HCT116 (cell line): ENCODE measurements at regions not wholly inside any gene's neighbourhood (a gene's known extent, or its start where the extent isn't known, plus 50 kb on each side); places are given as distances from the start of the nearest gene placed in this dataset.

Experiments used
- ATAC-seq: fragments of 200-7000 bp; cut with Tn5 transposase; 2 replicates; pipeline ENCODE4 v1.9.1; 2020; ENCODE audit warnings: mild to moderate bottlenecking, moderate library complexity
- BruUV-seq: library from RNA; stranded (reverse); fragments of 400-500 nt; replicated peaks from 2 replicates; lab custom pipeline; 2021; lab: Mats Ljungman, UMichigan
- CTCF ChIA-PET: fragments of 300-600 bp; sonication (Branson Sonifier 250); formaldehyde crosslinking; loops from one replicate; lab custom pipeline; 2021; ENCODE audit warnings: antibody characterized with exemption; lab: Charles Lee
- POLR2A ChIA-PET: fragments of 300-600, 350-600 bp; sonication (Branson Sonifier 250); formaldehyde crosslinking; loops from one replicate; lab custom pipeline; 2021; ENCODE audit warnings: antibody characterized with exemption; lab: Charles Lee
- RAD21 ChIA-PET, 2 experiments: fragments of 300-600 bp; sonication (Branson Sonifier 250); formaldehyde crosslinking; loops; one replicate each; lab custom pipeline; 2023; ENCODE audit warnings: low total read pairs in 2 of 2; ENCODE audit not compliant: uncharacterized antibody in 2 of 2, unreplicated experiment in 2 of 2, low non-redundant PET in 1 of 2; lab: Charles Lee
- DNase-seq: peaks from one replicate; pipeline ENCODE4 v3.0.0-alpha.2; 2010; ENCODE audit warnings: low read depth, low spot score
- H2AFZ ChIP-seq: fragments of 200-600 bp; shearing (Covaris generic), sonication (generic); 2 replicates; pipeline ENCODE4 v1.6.1; 2017; ENCODE audit warnings: low read depth, mixed run types, mixed read lengths, antibody characterized with exemption, low read length; ENCODE audit not compliant: poor library complexity, severe bottlenecking
- H3K27ac ChIP-seq: 2 replicates; pipeline ENCODE4 v1.5.1; 2012; ENCODE audit warnings: low read depth, low read length
- H3K27me3 ChIP-seq: fragments of 200-600 bp; sonication (generic); 2 replicates; pipeline ENCODE4 v1.6.1; 2016; ENCODE audit warnings: mixed run types, low read length, mixed read lengths; ENCODE audit not compliant: insufficient read depth
- H3K36me3 ChIP-seq, 2 experiments: fragments of 200-500 bp in 1 of 2; fragments of 200-600 bp in 1 of 2; sonication (Bioruptor generic) in 1 of 2; sonication (generic) in 1 of 2; 2 replicates each; pipeline versions ENCODE4 v1.5.1 to v1.6.1; 2014 to 2016; ENCODE audit warnings: low read length in 2 of 2, inconsistent platforms in 1 of 2, mixed read lengths in 1 of 2, mixed run types in 1 of 2; ENCODE audit not compliant: insufficient read depth in 2 of 2, control insufficient read depth in 1 of 2
- H3K4me1 ChIP-seq, 2 experiments: fragments of 200-600 bp in 1 of 2; sonication (generic) in 1 of 2; 2 replicates each; pipeline versions ENCODE4 v1.5.1 to v1.6.1; 2012 to 2017; ENCODE audit warnings: low read length in 2 of 2, inconsistent platforms in 1 of 2, mild to moderate bottlenecking in 1 of 2, mixed read lengths in 1 of 2, mixed run types in 1 of 2, moderate library complexity in 1 of 2; ENCODE audit not compliant: insufficient read depth in 2 of 2, control insufficient read depth in 1 of 2
- H3K4me2 ChIP-seq: fragments of 200-600 bp; sonication (generic); 2 replicates; pipeline ENCODE4 v1.6.1; 2017; ENCODE audit warnings: mixed run types, low read length, mixed read lengths
- H3K4me3 ChIP-seq, 2 experiments: fragments of 200-600 bp in 1 of 2; sonication (generic) in 1 of 2; replicated peaks in 1 of 2; 2 replicates each; pipeline ENCODE4 v1.5.1; 2011 to 2016; ENCODE audit warnings: low read length in 2 of 2, control low read depth in 1 of 2, low read depth in 1 of 2, mild to moderate bottlenecking in 1 of 2, mixed read lengths in 1 of 2, mixed run types in 1 of 2
- H3K79me2 ChIP-seq: fragments of 200-600 bp; sonication (generic); 2 replicates; pipeline ENCODE4 v1.6.1; 2017; ENCODE audit warnings: mild to moderate bottlenecking, mixed run types, low read length, moderate library complexity, mixed read lengths; ENCODE audit not compliant: insufficient read depth
- H3K9ac ChIP-seq: fragments of 200-600 bp; sonication (generic); 2 replicates; pipeline ENCODE4 v1.6.1; 2016; ENCODE audit warnings: low read length, mixed read lengths
- H3K9me2 ChIP-seq: fragments of 200-600 bp; sonication (generic), shearing (Covaris generic); 2 replicates; pipeline ENCODE4 v1.6.1; 2017; ENCODE audit warnings: mixed run types, mild to moderate bottlenecking, moderate library complexity; ENCODE audit not compliant: insufficient read depth
- H3K9me3 ChIP-seq, 2 experiments: fragments of 200-500 bp in 1 of 2; fragments of 200-600 bp in 1 of 2; sonication (Bioruptor generic) in 1 of 2; sonication (generic) in 1 of 2; 2 replicates each; pipeline ENCODE4 v1.6.1; 2014 to 2017; ENCODE audit warnings: low read length in 2 of 2, mixed read lengths in 2 of 2, inconsistent platforms in 1 of 2, low read depth in 1 of 2, mild to moderate bottlenecking in 1 of 2, mixed run types in 1 of 2, moderate library complexity in 1 of 2; ENCODE audit not compliant: control insufficient read depth in 1 of 2, insufficient read depth in 1 of 2
- H4K20me1 ChIP-seq: fragments of 200-600 bp; sonication (generic), shearing (Covaris generic); 2 replicates; pipeline ENCODE4 v1.6.1; 2017; ENCODE audit warnings: mixed run types, mild to moderate bottlenecking, moderate library complexity; ENCODE audit not compliant: insufficient read depth
- CBX3 ChIP-seq: IDR thresholded peaks from 2 replicates; pipeline ENCODE4 v1.6.1; 2012; ENCODE audit warnings: low read depth
- CTCF ChIP-seq, 3 experiments: fragments of 200-600 bp in 1 of 3; sonication (generic) in 1 of 3; IDR thresholded peaks in 2 of 3; conservative IDR thresholded peaks in 1 of 3; 2 replicates each; pipeline ENCODE4 v1.5.1; 2012 to 2017; ENCODE audit warnings: low read depth in 2 of 3, low read length in 2 of 3, antibody characterized with exemption in 1 of 3, borderline replicate concordance in 1 of 3, control low read depth in 1 of 3, mild to moderate bottlenecking in 1 of 3, mixed read lengths in 1 of 3, mixed run types in 1 of 3, moderate library complexity in 1 of 3; ENCODE audit not compliant: insufficient read depth in 1 of 3
- ELF1 ChIP-seq: IDR thresholded peaks from 2 replicates; pipeline ENCODE4 v1.6.1; 2012; ENCODE audit warnings: low read depth, borderline replicate concordance
- EZH2 ChIP-seq: fragments of 200-600 bp; sonication (generic); IDR thresholded peaks from 2 replicates; pipeline ENCODE4 v1.6.1; 2017; ENCODE audit warnings: antibody characterized with exemption, mixed run types
- FOSL1 ChIP-seq: IDR thresholded peaks from 2 replicates; pipeline ENCODE4 v1.6.1; 2012; ENCODE audit warnings: low read depth
- RAD21 ChIP-seq: IDR thresholded peaks from 2 replicates; pipeline ENCODE4 v1.6.1; 2012; ENCODE audit warnings: low read depth, mild to moderate bottlenecking
- SIN3A ChIP-seq: IDR thresholded peaks from 2 replicates; pipeline ENCODE4 v1.6.1; 2012; ENCODE audit warnings: low read depth
- SRF ChIP-seq: IDR thresholded peaks from 2 replicates; pipeline ENCODE4 v1.6.1; 2012; ENCODE audit warnings: low read depth
- TCF7L2 ChIP-seq: IDR thresholded peaks from 2 replicates; pipeline ENCODE4 v1.7.0; 2011; ENCODE audit warnings: borderline replicate concordance, inconsistent platforms; ENCODE audit not compliant: insufficient read depth, insufficient read length; ENCODE audit errors: extremely low read depth
- YY1 ChIP-seq: IDR thresholded peaks from 2 replicates; pipeline ENCODE4 v1.6.1; 2011; ENCODE audit warnings: low read length, low read depth, moderate library complexity, mild to moderate bottlenecking; ENCODE audit not compliant: insufficient replicate concordance; ENCODE audit errors: extremely low read depth
- ZFX ChIP-seq: fragments of 450-650 bp; IDR thresholded peaks from 2 replicates; pipeline ENCODE4 v1.6.1; 2017
- intact Hi-C: fragments of 100-400 bp; cut with micrococcal nuclease; formaldehyde crosslinking; loops from 2 replicates; pipeline ENCODE4 v1.10.0; 2022
- TF ChIP-seq, protein P1 (sequence below): IDR thresholded peaks from 2 replicates; pipeline ENCODE4 v1.6.1; 2012; ENCODE audit warnings: low read depth

GRCh38 chr1:80221319-80221718 is 1214.8 kb upstream of the ADGRL4 start:
- Histone ChIP-seq H3K4me3 (no peak overlapping the region), H4K20me1 (no peaks in the 10 kb centered on the region), H3K79me2 (no peaks in the 10 kb centered on the region), H3K4me1 (no peaks in the 10 kb centered on the region), H3K36me3 (no peaks in the 10 kb centered on the region), H3K9ac (no peak overlapping the region), H3K27ac (no peak overlapping the region), H3K4me2 (no peak overlapping the region), H3K9me3 (no peaks in the 10 kb centered on the region; a peak in 1 of 4 replicates)
- DNase-seq (no peak), ATAC-seq (no peak)
- CTCF ChIA-PET, result no interaction called here
- POLR2A ChIA-PET, result no interaction called here
- RAD21 ChIA-PET, result no interaction called here
- intact Hi-C loops, result no loop called here
- TF ChIP-seq, protein P1, sequence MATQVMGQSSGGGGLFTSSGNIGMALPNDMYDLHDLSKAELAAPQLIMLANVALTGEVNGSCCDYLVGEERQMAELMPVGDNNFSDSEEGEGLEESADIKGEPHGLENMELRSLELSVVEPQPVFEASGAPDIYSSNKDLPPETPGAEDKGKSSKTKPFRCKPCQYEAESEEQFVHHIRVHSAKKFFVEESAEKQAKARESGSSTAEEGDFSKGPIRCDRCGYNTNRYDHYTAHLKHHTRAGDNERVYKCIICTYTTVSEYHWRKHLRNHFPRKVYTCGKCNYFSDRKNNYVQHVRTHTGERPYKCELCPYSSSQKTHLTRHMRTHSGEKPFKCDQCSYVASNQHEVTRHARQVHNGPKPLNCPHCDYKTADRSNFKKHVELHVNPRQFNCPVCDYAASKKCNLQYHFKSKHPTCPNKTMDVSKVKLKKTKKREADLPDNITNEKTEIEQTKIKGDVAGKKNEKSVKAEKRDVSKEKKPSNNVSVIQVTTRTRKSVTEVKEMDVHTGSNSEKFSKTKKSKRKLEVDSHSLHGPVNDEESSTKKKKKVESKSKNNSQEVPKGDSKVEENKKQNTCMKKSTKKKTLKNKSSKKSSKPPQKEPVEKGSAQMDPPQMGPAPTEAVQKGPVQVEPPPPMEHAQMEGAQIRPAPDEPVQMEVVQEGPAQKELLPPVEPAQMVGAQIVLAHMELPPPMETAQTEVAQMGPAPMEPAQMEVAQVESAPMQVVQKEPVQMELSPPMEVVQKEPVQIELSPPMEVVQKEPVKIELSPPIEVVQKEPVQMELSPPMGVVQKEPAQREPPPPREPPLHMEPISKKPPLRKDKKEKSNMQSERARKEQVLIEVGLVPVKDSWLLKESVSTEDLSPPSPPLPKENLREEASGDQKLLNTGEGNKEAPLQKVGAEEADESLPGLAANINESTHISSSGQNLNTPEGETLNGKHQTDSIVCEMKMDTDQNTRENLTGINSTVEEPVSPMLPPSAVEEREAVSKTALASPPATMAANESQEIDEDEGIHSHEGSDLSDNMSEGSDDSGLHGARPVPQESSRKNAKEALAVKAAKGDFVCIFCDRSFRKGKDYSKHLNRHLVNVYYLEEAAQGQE, result no peak
- no peak for TF ChIP-seq TCF7L2
- no peak for TF ChIP-seq ELF1
- no peak for TF ChIP-seq SIN3A
- no peak for TF ChIP-seq RAD21
- no peak for TF ChIP-seq CBX3
- TF ChIP-seq FOSL1, result no peak
- no peak for TF ChIP-seq EZH2
- TF ChIP-seq SRF, result no peak
- TF ChIP-seq CTCF (IDR thresholded peaks at IDR 0.05 in 2 of 3, conservative IDR thresholded peaks at IDR 0.05 in 1 of 3; ENCODE audit: borderline replicate concordance in 1 of 3, insufficient read depth in 1 of 3, low read depth in 2 of 3, low read length in 2 of 3), result no peak
- no peak for TF ChIP-seq YY1
- TF ChIP-seq ZFX, result no peak
- TF ChIP-seq, all 23 proteins: peak for 0
- Histone ChIP-seq H3K27me3 (no peaks in the 10 kb centered on the region), H3K9me2 (no peaks in the 10 kb centered on the region), H2AFZ (no peak overlapping the region)
- no TSS peak for BruUV-seq
